Stimulated activated CD8-positive, alpha-beta memory T cell treated with anti-CD3 and anti-CD28 coated beads, Interleukin-15, amount 100 ng/mL, for 48 hours (primary cell): ENCODE measurements at regions not wholly inside any gene's neighbourhood (a gene's known extent, or its start where the extent isn't known, plus 50 kb on each side); places are given as distances from the start of the nearest gene placed in this dataset.

Source experiments
- DNase-seq, 2 donors: peaks; one replicate each; pipeline ENCODE4 v3.0.0-alpha.2; 2020; ENCODE audit warnings: low read depth in 2 of 2

DNA sequence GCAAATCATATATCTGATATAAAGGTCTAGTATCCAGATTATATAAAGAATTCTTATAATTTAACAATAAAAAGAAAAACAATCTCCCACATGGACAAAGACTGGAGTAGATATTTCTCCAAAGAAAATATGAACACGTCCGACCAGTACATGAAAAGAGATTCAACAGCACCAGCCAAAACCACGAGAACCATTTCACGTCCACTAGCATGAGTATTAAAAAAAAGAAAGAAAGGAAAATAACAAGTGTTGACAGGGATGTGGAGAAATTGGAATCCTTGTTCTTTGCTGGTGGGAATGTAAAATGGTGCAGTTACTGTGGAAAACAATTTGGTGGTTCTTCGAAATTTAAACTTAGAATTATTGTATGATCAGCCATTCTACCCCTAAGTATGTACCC, 432.7 kb upstream of the TRIB2 start:
- DNase-seq: no peak

GRCh38 chr2:12284487-12284886, 432.2 kb upstream of the TRIB2 start:
- DNase-seq: no peak

DNA sequence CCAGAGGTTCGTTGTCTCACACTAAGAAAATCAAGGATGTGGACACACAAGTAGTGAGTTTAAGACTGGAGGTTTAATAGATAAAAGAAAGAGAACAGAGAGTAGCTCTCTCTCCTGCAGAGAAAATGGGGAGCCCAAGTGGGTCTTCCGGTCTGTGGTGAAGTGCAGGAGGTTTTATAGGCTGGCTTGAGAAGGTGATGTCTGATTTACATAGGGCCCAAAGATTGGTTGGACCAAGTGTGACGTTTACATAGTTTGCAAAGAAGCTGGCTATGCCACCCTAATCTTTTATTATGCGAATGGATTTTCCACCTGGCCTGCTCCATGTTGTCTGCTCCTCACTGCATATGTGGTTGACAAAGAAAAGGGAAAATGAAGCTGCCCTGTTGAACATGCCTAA, 430.4 kb upstream of the TRIB2 start:
- no peak for DNase-seq

- DNase-seq: no peak
Measured at GRCh38 chr2:12287220-12287751, 429.4 kb upstream of the TRIB2 start.

- no peak for DNase-seq
Measured at GRCh38 chr2:12288048-12288447, 428.7 kb upstream of the TRIB2 start.

DNA sequence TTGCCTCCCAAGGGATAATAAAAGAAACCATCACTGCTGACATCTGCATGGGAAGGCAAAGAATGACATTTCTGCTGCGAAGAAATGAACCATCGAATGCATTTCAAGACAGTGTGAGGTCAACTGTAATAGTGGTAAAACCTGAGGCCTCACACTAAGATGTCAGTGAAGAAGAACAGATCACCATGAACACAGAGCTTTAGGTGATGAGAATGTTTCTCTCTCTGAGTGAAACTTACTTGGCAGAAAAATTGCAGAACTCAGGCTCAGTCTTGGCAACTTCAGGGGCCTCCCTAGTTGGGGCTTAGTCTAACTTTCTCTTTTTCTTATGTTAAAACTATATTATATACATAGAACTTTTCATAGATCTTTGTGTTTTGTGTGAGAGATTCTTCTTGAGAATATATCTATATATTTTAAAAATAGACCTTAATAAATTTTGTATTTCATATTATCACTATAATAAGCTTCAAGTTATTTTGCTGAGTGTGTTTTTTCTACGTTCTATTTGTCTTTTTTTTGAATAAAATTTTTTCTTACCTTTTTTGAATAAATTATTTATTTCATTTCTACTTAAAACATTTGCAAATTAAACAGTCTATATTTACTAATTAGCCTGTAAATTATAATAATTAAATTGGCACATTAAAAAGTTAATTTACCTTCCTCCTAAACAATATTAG, 427.5 kb upstream of the TRIB2 start:
- no peak for DNase-seq

- no peak for DNase-seq
Measured at GRCh38 chr2:12291303-12291702, 425.4 kb upstream of the TRIB2 start.

- no peak for DNase-seq
Measured at GRCh38 chr2:12293874-12294273, 422.9 kb upstream of the TRIB2 start.

- DNase-seq: no peak
Measured at GRCh38 chr2:12295856-12296519, 420.7 kb upstream of the TRIB2 start.

- no peak for DNase-seq
Measured at GRCh38 chr2:12296915-12297314, 419.8 kb upstream of the TRIB2 start.

GRCh38 chr2:12298352-12298751, 418.4 kb upstream of the TRIB2 start:
- DNase-seq: no peak

DNA sequence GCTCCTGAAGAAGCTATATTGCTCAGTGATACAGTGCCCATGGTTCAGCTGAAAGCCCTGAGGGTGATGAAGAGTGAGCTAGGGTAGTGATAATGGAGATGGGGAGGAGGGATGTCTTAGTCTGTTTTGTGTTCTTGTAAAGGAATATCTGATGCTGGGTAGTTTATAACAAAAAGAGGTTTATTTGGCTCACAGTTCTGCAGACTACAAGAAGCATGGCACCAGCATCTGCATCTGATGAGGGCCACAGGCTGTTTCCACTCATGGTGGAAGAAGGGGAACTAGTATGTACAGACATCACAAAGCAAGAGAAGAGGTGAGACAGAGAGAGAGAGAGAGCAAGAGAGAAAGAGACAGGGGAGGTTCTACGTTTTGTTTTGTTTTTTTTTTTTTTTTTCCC, 417.3 kb upstream of the TRIB2 start:
- no peak for DNase-seq

DNA sequence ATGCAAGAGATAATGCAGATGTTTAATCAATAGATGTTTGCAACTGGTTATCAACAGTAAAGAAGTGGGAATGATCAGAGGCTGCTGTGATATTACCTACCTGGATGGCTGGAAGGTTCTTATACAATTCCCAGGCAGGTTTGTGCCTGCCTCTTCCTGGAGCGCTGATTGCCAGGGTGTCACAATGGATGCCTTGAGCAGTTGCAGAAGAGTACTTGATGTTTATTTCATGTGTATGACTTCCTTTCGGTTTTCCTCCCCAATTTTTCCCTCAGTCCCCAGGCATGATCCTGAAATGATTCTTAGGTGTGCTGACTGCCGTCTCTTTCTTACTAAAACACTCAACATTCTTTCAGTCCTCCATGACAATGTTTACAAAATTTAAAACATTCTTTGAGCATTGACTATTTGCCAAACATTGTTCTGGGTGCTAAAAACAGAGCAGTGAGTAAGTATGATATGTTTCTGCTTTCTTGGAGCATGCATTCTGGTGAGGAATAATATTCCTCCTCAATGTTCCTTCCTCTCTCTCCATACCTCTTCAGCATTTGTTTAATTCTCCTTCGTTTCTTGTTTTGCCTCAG, 416.6 kb upstream of the TRIB2 start:
- DNase-seq: no peak

- no peak for DNase-seq
Measured at GRCh38 chr2:12300927-12301326, 415.8 kb upstream of the TRIB2 start.

DNA sequence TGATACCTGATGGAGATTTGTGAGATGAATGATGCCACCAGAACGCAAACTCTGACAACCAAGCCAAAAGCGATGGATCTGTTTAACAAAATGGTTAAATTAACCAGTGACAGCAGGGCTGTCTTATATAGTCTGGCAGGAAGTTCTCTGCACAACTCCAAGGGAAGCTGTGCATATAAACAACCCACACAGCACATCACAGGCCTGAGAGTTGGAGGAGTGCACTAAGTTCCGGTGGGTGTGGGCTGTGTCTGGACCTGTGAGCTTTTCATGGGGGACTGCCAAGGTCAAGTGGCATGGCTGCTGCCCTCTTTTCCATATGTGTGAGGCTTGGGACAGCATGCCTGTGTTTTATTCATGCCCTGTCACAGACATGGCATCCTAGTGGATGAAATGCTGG, 414.6 kb upstream of the TRIB2 start:
- no peak for DNase-seq

DNA sequence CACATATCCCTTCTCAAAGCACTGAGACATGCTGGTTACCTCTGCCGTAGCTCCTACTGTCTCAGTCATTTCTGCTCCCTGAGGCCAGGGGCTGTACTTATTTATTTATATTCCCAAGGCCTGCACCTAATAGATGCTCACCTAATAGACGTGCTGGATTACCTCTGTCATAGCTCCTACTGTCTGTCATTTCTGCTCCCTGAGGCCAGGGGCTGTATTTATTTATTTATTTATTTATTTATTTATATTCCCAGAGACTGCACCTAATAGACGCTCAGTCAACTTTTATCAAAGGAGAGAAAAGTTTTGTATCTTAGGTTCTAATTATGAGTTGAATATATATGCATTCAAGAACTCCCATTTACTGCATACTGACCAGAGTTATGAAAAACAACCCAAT, 414.0 kb upstream of the TRIB2 start:
- DNase-seq: no peak

DNA sequence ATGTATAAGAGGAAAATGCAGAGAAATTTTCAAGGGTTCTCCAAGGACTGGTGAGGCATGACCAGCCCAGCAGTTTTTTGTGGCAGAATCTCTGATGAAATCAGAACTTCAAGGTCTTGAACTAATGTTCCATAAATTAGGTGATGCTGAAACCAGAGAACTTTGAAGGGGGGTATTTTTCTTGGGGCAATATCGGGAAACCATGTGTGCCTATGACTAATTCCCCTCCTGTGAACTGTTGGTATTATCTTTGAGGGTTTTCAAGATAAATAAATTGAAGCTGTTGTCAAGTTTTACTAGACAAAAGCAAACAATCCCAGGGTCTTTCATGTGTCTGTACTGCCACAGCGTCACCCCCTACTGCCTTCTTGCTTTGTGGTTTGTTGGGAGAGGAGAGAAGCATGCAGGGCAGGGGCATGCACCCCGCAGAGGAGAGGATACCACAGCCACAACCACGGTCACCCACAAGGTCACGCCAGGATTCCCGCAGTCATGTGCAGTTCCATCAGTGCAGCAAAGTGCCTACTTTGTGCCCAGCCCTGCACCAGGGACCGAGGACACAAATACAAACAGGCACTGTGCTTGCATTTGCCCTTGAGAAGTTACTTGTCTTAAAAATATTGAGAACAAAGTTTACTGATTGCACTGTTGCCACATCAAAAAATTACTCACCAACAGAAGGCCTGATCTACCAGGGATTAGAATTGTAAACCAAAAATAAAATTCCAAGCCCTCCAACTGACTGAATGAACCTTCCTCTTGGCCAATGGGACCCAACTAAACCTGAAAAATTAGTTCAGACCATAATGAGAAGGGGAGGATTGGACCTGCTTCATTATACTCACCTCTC, 413.3 kb upstream of the TRIB2 start:
- peak in 1 of 2 donors; percentile 9 for DNase-seq

- no peak for DNase-seq
Measured at GRCh38 chr2:12304564-12305171, 412.1 kb upstream of the TRIB2 start.

- DNase-seq: no peak
Measured at GRCh38 chr2:12305931-12306330, 410.8 kb upstream of the TRIB2 start.

DNA sequence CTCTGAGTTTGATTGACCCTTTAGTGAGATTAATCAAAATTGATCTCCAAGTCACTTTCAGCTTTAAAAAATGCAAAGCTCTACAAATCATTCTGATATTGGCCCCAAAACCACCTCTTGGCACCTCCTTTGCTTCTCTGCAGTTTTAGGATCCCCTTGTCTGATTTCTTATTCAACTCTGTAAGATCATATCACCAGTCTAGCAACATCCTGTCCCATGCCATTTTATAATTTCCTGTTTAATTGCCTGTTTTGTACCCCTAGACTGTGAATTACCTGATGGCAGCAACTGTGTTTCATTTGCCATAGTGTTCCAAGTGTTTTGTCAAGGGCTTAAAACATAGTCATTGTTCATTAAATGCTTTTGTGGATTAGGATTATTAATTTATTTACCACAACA, 406.3 kb upstream of the TRIB2 start:
- DNase-seq: no peak

DNA sequence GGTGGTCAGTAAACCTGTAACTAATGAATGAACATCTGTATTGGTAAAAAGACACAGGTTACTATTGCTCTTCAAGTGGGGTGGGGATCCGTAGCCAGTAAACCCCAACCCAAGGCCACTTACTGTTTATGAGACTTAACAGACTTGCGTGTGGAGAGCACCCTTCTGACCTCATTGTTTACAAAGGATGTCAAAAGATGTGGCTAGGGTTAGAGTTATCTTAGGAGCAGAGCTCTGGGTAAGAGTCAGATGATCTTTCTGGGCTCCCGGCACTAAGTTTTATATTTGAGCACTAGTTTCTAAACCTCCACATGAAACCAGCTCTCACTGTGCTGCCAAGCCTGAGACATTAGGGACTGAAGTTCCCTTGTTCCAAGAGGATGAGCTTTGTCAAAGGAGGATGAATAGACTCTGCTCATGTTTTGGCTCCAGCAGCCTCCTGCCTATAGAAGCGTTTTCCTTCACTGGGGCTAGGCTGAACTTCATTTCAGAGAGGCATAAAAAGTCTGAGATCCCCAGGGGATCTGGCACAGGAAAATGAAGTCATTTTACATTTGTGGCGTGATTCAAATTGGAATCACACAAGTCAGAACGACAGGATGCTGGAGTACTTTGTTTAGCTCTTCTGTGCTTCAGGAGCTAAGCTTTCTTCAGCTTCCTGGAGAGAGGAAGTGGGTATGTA, 403.1 kb upstream of the TRIB2 start:
- DNase-seq: no peak
